Activated effector memory CD4-positive, alpha-beta T cell treated with Interleukin-2 at 50 U/mL for 16 hours (primary cell): ENCODE measurements at regions not wholly inside any gene's neighbourhood (a gene's known extent, or its start where the extent isn't known, plus 50 kb on each side); places are given as distances from the start of the nearest gene placed in this dataset.

Experiments
- DNase-seq: peaks from one replicate; pipeline ENCODE4 v3.0.0-alpha.2; 2020

DNA sequence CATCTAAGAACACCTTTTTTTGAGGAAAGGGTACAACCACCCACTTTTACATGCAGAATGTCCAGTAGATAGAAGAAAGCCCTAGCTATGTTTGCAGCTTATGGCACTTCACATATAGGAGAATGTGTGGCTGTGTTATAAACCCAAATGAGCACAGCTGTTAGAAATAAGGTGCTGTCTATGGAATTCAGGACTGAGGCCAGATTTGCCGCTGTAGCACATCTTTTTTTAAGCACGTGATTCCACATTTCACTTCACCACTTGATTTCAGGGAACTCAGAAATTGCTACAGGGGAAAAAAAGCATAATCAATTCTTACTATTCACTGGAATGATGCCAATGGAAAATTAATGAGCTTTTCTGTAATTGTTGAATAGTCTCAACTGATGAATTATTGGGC lies 147.2 kb upstream of the ADAMTS5 start:
- DNase-seq, result no peak

DNA sequence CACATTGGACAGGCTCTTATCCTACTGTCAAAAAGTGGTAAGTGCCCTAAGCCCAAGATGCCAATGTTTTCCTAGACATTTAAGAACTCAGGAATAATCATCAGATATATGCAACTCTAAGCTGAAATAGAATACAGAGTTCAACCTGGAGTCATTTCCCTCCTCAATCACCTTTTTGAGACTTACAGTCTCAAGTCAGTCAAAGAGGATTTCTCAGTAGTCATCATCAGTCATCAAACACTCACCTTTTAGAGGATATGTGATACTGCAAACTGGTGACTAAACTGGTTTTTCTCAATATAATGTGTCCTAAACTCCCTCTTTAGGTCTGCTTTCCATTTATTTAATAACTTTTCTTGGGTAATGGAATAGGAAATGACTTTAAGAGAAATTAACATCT lies 145.3 kb upstream of the ADAMTS5 start:
- no peak for DNase-seq

DNA sequence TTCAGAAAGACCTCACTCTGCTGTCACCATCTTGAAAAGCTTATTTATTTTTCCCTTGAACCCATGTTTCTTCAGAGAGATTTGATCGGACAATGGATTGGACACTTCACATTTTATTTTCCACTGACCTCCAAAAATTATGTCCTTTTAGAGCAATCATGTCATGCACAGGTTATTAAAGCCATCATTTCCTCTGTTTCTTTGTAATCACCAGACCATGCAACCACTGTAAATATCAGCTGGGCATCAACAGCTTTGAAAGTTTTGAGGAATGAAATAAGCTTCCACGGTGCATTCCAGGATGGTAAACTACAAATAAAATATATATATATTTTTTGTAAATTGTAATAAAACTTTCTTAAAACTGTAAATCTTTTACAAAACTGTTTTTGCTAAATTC lies 144.1 kb upstream of the ADAMTS5 start:
- no peak for DNase-seq

DNA sequence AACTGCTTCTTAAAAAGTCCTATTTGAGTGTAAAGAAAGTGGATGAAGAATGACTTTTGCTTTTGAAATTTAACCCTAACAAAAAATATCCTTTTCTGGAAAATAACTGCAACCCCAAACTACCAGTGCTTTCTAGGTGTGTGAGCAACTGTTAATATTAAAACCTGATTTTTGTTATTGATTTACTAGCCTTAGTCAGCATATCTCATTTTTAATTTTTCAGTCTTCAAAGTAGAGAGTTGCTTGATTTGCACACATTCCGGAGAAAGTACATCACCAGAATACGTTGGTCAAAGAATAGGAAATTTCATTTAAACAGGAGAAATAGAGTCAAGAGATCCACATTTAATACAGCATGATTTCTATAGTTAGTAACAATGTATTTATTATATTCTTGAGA lies 141.8 kb upstream of the ADAMTS5 start:
- DNase-seq, result no peak

DNA sequence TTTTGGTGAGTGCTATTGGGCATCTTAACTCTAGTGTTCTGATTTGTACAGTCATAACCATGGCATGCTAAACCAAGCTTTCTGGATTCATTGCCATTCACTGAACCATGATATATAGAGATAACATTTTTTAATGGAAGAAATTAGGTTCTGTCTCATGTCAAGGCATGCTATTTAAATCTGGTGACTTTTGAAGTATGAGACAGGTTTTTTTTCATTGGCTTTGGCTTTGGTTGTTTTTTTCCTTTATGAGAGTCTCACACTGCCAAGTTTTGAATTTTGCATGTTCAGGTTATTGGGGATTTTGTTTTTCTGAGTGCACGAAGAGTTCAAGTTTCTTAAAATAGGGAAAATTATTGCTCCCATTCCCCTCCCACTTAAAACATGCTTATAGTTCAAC lies 141.3 kb upstream of the ADAMTS5 start:
- DNase-seq, result no peak

DNA sequence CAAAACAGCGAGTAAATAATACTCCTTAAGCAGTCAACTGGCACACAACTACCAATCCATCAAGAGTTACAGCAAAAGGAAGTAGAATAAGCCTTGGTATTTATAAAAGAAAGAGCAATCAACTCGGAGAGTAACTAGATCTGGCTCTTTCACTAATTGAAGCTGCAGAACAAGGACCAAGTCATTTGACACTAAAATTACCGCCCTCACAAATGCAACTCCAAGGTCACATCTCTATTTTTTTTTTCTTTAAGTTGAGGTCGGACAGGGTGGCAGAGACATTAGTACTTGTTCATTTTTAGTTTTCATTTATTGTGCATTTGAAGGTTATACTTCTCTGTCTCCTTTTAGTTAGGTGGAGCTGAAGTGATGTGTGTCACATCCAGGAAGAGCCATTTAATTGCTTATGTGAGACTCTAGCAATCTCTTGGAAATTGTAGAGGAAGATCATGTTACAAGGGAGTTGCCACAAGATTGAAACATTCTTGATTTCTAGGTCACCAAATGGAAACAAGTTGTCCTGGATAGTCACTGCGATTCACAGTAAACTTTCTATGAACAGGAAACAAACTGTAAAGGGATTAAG lies 138.1 kb upstream of the ADAMTS5 start:
- DNase-seq, result no peak

DNA sequence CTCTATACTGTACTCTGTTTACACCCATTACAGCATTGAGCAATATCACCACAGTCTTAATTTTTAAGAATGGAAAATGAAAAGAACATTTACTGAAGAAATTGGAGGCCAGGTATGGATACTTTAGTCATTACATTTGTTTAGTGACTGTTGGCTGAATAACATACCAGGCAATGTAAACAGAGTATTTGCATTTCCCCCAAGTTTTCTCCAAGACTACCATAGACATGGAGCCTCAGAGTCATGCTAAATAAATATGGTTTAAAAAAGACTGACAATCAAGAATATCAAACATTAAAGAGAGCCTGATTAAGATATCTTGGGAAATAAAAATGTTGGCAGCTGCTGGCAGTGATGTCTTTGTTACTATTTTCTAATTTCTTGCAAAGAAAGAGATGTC lies 136.9 kb upstream of the ADAMTS5 start:
- no peak for DNase-seq

DNA sequence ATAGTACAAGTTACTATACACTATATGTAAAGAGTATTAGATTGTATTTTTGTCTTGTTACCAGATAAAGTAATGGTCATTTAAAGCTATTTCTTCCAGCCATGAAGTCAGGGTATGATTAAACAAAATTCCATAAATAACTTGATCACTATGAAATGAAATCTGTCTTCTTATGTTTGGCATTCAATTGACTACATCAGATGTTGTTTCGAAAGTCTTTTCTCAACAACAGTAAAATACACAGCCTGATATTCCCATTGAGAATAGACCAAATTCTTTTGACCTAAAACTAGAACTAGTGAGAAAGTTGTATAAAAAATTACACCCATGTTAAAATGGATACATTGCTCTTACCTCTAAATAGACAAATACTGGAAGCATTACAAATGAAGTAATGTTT lies 134.6 kb upstream of the ADAMTS5 start:
- no peak for DNase-seq

DNA sequence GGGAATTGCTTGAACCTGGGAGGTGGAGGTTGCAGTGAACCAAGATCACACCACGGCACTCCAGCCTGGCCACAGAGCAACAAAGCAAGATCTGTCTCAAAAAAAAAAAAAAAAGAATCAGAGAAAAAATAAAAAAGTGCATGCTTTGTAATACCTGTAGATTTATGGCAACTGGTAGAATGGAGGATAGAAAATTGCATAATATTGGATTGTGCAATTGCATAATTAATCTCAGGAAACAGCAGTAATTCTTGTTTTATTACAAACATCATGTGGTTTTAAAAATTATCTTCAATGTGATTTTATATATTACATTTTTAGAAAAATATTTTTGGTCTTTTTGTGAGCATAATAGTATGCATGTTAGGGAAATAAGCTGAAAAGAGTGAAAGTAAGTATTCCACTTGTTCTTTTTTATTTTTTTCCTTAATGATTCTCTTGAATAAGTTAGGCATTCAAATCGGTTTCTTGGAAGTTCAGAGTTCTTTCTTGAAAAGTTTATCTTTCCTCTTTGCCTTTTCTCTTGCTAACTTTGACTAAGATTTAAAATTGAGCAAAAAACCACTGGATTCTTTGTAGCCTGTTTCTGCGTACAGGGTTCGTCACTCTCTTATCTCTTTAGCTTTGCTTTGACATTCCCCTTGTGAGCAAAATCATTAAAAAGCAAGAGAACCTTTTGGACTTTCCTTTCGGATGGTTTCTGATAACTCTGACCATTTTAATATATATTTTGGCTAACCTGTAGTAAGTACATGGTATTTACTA lies 127.5 kb upstream of the ADAMTS5 start:
- no peak for DNase-seq

DNA sequence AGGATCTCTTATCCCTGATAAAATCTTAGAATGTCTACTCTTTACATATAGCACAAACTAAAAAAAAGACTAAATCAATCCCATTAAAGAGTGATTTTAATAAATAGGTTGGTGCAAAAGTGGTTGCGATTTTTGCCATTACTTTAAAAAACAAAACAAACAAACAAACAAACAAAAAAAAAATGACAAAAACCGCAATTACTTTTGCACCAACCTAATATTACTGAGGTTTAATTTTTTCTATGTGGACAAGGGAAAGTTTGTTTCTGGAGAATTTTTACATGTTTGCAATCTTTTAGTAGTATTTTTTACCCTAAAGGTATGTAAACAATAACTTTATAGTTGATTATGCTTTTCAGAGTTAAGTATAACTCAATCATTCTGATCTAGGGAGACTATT lies 119.7 kb upstream of the ADAMTS5 start:
- DNase-seq, result no peak

DNA sequence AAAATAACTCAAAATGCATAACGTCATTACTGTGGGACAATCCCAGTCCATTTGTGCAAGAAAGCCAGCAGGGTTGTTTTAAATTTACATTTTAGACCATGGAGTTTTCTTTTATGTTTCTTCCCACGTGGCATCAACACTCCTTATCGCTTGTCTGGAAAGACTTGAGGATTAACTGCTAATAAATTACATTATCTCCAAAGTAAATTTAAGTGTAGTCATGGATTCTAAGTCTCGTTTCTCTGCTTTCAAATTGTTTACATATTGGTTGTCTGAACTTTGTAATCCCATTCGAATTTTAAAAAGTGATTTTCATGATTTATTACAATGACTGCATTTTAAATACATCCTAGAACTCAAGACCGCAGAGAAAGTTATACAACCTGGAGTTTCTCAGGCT lies 119.3 kb upstream of the ADAMTS5 start:
- DNase-seq, result no peak

DNA sequence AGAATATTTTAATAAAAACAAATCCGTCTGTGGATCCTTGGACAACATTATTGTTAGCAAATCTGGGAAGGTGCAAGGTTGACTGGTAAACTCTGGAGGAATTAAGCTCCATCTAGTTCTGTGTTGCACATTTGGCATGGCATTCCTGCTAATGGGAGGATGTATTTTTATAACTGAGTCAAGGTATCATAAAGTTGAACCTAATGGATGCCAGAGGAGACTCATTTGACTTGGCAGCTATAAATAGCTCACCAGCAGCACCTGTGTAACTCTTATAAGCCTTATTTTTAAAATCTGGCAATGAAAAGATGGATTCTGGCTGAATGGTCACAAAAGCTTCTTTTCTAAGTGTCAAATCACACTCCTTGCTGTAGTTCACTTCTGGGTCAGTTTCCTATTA lies 118.5 kb upstream of the ADAMTS5 start:
- no peak for DNase-seq

DNA sequence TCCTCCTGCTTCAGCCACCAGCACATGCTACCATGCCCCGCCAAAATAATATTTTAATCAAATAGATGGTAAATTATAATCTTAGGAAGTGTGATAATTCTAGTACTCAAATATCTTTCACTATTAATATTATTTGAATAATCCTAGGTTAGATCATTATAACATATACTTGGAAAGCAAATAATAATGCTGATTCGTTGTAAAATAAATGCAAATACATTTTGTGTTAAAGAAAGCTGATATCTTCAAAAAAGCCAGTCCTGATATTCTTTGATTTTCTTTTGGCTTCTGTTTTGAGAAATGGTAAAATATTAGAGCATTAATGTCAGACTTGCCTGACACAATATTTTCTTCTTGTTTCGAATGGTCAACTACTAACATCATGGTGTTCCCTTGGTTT lies 116.3 kb upstream of the ADAMTS5 start:
- no peak for DNase-seq

DNA sequence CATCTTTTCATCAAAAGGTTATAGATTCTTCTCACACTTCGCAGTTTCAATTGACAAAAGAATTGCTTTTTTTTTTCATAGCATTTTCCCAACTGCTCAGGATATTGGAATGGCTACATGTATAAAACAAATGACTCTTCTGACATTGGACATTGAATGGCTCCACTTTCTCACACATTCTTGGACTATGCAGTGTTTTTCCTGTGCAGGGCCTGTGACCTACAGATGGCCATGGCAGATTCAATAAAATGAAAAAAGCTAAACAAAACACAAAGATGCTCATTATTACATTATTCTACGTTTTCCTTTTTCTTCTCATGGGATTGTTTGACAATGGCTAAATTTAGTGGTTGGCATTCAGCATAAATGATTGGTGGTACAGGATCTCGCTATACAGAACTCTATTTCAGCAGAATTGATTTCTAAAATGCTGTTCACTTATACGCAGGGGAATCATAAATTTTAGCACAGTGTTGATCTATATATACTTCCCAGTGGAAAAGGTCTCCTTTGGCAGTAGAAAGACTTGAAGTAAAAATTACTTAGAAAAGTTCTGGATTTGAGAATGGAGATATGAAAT lies 115.6 kb upstream of the ADAMTS5 start:
- DNase-seq, result no peak

DNA sequence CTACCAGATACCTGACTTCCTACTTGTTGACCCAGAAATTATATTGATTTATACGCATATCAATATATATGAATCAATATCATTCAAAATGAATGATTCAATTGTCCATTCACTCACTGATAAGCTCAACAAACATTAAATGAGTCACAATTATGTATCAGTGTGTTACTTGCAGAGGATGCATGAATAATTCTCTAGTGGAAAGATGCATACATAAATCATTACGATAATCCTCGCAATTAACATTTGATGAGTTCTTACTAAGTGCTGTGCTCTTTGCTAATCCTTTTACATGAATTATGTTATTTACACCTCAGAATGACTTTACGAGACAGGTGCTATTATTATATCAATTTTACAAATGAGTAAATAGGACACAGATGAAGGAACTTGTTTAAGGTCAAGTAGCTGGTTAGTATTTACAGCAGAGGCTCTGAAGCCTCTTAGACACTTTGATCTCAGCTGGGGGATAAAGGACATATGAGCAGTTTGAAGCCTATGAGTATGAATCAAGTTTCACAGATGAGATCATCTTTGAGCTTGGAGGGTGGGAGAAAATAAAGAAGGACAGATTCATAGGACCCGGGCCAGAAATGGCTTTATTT lies 112.8 kb upstream of the ADAMTS5 start:
- no peak for DNase-seq

DNA sequence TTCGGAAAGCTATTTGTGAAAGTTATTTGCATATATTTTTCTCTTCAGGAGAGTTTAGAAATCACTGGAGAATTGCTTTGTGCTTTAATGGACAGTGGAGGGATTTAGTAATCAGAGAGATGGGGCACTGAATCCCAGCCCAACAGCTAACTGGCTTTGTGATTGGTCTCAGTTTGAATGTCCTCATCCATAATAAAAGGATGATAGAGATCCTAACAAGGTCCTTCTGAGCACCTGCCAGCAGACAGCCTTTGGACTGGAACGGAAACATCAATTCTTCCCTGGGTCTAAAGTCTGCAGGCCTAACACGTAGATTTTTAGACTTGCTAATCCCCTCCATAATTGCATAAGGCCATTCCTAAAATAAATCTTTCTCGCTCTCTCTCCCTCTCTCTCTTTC lies 112.0 kb upstream of the ADAMTS5 start:
- DNase-seq, result no peak

DNA sequence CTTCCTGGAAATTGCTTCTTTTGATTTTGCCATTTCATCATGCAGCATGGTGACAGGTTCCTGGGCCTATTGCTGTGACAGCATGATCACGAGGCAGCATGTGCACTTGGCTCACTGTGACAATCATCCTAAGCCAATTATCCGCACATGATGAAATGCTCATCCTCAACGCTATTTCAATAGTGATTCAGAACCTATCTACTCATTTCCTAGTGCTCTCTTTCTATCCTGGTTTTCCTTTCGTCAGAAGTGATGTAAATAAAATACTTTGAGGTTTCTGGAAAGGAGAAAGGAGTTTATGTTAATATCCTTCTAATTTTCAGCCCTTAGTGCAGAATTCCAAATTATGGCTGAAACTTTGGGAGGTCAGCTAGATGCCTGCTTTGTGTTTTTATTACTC lies 110.6 kb upstream of the ADAMTS5 start:
- DNase-seq, result no peak

DNA sequence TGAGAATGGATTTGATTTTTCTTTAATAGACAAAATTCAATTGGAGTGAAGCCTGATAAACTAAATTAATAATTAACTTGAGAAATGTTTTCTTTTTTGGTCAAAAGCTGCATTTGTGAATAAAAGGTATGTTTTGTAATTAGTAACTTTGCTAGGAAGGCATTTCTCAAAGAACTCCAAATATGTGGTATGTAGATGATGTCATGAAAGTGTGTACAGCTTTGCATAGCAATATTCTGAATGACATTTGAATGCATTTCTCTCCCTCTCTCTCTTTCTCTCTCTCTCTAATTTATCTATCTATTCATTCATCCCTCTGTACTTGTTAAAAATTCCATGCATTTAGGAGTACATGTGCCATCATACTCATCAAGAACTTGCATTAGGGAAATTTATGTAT lies 109.1 kb upstream of the ADAMTS5 start:
- DNase-seq, result no peak

DNA sequence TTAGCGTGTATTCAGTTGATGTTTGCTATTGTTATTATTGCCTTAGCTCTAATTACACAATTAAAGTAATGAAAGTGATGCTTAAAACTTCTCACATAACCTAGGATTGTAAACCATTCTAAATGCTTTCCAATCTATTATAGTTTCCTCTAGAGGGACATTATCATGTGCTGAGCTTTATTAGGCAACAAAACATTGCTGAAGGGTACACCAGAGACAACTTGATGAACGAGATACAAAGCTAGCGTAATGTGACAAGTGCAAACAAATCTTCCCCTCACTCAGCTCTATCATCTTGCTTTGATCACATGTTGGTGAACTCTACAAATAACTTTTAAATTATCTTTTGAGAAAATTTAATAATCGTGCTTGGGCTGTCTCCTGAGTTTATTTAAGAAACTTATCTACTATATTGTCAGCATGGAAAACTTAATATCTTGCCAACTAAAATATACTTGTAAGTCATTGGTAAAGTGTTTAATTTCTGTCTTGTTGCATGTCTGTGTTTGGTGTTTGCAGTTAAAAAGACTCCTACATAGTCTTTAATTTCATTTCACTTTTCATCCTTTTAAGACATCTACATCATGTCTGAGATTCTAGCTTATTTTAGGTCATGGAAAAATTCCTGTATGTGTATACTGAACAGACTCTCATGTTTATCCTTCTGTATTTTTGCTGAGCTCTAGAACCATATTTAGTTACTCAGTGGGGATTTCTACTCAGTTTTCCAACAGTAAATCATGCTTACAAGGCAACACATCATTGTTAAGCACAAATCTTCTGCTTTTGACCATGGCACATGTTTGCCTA lies 104.2 kb upstream of the ADAMTS5 start:
- no peak for DNase-seq

DNA sequence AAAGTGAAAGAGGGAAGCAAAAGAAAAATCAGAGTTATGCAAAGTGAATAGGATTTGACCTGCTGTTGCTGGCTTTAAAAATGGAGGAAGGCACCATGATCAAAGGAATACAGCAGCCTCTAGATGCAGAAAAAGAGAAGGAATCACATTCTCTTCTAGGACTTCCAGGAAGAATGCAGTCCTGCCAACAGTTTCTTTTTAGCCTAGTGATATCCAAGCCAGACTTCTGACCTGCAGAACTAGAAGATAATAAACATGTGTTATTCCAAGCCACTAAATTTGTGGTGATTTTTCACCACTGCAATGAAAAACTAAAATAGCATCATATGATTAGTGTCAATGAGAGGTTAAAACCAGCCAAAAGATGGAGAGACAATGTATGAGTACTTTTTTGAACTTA lies 101.9 kb upstream of the ADAMTS5 start:
- no peak for DNase-seq

DNA sequence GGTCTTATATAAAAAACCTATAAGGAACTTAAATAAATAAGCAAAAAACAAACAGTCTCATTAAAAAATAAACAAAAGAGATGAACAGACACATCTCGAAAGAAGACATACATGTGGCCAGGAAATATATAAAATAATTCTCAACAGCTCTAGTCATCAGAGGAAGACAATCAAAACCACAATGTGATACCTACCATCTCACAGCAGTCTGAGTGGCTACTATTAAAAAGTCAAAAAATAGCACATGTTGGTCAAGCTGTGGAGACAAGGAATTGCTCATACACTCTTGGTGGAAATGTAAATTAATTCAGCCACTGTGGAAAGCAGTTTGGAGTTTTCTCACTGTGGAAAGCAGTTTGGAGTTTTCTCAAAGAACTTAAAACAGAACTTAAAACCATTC lies 100.3 kb upstream of the ADAMTS5 start:
- DNase-seq, result no peak

DNA sequence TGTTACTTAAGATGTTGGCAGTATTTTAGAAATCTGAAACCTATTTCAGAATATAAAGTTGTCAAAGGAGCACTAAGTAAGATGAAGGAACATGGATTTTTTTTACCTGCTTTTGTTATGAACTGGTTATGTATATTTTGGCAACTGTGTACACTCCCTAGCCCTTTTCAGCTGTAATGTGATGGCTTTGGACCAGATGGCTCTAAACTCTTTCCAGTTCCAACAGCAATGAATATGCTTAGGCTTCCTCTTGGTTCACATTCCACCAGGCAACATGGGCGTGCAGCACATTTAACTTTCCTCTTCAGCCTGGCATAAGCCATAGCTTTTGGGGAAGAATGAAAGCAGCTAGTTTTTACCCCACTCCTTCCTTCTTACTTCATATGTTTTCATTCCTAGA lies 95.6 kb upstream of the ADAMTS5 start:
- DNase-seq, result no peak

DNA sequence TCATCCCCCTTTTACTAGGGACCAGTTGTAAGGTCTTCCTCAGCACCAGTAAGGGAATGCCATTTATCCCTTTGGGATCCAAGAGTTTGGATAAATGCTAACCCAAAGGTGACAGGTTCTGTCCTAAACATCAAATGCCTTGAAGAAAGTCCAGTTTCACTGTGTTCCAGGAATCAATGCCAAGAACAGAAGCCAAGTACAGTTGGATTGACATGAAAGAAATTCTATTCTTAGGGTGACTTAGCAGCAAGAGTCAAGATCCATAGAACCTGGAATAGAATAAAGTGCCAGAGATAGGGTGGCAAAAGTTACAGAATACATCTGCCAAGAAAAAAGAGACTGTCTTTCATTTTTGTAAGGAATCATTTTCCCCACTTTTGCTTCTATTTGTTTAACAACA lies 94.9 kb upstream of the ADAMTS5 start:
- DNase-seq, result no peak

DNA sequence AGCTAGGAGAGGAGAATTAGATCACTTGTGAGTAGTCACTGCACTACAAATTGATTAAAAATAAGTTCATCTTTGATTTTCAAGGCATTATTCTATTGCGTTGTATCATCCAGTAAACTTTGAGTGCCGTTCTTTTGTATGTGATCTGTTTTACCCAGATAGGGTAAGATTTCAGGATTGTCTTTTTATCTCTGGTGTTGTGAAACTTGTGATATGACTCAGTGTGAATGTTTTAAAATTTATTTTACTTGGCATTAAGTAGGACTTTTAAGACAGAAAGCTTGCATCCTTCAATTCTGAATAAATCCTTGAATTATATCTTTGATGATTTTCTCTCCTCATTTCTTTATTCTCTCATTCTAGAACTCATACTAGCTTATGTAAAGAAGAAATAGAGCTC lies 93.3 kb upstream of the ADAMTS5 start:
- DNase-seq, result no peak
